Neural progenitor cell (in vitro differentiated cells): ENCODE measurements at regions not wholly inside any gene's neighbourhood (a gene's known extent, or its start where the extent isn't known, plus 50 kb on each side); places are given as distances from the start of the nearest gene placed in this dataset.
"Not testable (repeated sequence)": the region's sequence is repeated elsewhere in the genome, so short reads cannot be mapped to it uniquely, and the experiment has no call there.

Experiments used
- DNase-seq: peaks from one replicate; pipeline ENCODE4 v3.0.0-alpha.2; 2016; ENCODE audit warnings: low spot score
- H2AFZ ChIP-seq: fragments of 200-600 bp; sonication (generic); replicated peaks from 2 replicates; pipeline ENCODE4 v1.6.1; 2016; ENCODE audit warnings: antibody characterized with exemption
- H3F3A ChIP-seq: fragments of 200-600 bp; sonication (generic); 2 replicates; pipeline ENCODE4 v1.6.1; 2016; ENCODE audit warnings: antibody characterized with exemption, low read depth
- H3K27ac ChIP-seq: fragments of 200-600 bp; sonication (generic); 2 replicates; pipeline ENCODE4 v1.5.1; 2016; ENCODE audit warnings: mild to moderate bottlenecking
- H3K27me3 ChIP-seq: fragments of 200-600 bp; sonication (generic); 2 replicates; pipeline ENCODE4 v1.6.1; 2016; ENCODE audit warnings: mild to moderate bottlenecking, moderate library complexity
- H3K36me3 ChIP-seq: fragments of 200-600 bp; sonication (generic); 2 replicates; pipeline ENCODE4 v1.5.1; 2016
- H3K4me1 ChIP-seq: fragments of 200-600 bp; sonication (generic); 2 replicates; pipeline ENCODE4 v1.6.1; 2016; ENCODE audit warnings: mixed run types
- H3K4me2 ChIP-seq: fragments of 200-600 bp; sonication (generic); 2 replicates; pipeline ENCODE4 v1.6.1; 2016
- H3K4me3 ChIP-seq: fragments of 200-600 bp; sonication (generic); 2 replicates; pipeline ENCODE4 v1.5.1; 2016
- H3K79me2 ChIP-seq: fragments of 200-600 bp; sonication (generic); 2 replicates; pipeline ENCODE4 v1.6.1; 2016; ENCODE audit warnings: low read depth
- H3K9ac ChIP-seq: fragments of 200-600 bp; sonication (generic); 2 replicates; pipeline ENCODE4 v1.6.1; 2016
- H3K9me3 ChIP-seq: fragments of 200-600 bp; sonication (generic); 2 replicates; pipeline ENCODE4 v1.5.1; 2016; ENCODE audit warnings: low read depth
- H4K20me1 ChIP-seq: fragments of 200-600 bp; sonication (generic); 2 replicates; pipeline ENCODE4 v1.6.1; 2016; ENCODE audit warnings: low read depth
- H3K27ac Mint-ChIP-seq: 3 replicates; pipeline ENCODE4 v1.8.0; 2021; ENCODE audit warnings: mixed read lengths
- H3K27me3 Mint-ChIP-seq: 2 replicates; pipeline ENCODE4 v1.8.0; 2022; ENCODE audit warnings: low read depth, mild to moderate bottlenecking, inconsistent platforms, moderate library complexity, mixed read lengths; ENCODE audit not compliant: insufficient read depth
- H3K36me3 Mint-ChIP-seq: 3 replicates; pipeline ENCODE4 v1.8.0; 2021; ENCODE audit warnings: mixed read lengths
- H3K4me1 Mint-ChIP-seq: 3 replicates; pipeline ENCODE4 v1.8.0; 2021; ENCODE audit warnings: mixed read lengths
- H3K4me3 Mint-ChIP-seq: 3 replicates; pipeline ENCODE4 v1.8.0; 2021; ENCODE audit warnings: mild to moderate bottlenecking, moderate library complexity, mixed read lengths
- H3K9me3 Mint-ChIP-seq: 3 replicates; pipeline ENCODE4 v1.8.0; 2020; ENCODE audit warnings: mixed read lengths
- EZH2 ChIP-seq: fragments of 200-600 bp; sonication (generic); IDR thresholded peaks from 2 replicates; pipeline ENCODE4 v1.6.1; 2017; ENCODE audit warnings: antibody characterized with exemption, mild to moderate bottlenecking, moderate library complexity
- EZH2phosphoT487 ChIP-seq: fragments of 200-600 bp; sonication (generic); IDR thresholded peaks from 2 replicates; pipeline ENCODE4 v1.6.1; 2017; ENCODE audit warnings: antibody characterized with exemption
- TF ChIP-seq, protein P1 (sequence below): fragments of 200-600 bp; sonication (generic); IDR thresholded peaks from 2 replicates; pipeline ENCODE4 v1.5.1; 2017; ENCODE audit warnings: antibody characterized with exemption, mild to moderate bottlenecking

DNA sequence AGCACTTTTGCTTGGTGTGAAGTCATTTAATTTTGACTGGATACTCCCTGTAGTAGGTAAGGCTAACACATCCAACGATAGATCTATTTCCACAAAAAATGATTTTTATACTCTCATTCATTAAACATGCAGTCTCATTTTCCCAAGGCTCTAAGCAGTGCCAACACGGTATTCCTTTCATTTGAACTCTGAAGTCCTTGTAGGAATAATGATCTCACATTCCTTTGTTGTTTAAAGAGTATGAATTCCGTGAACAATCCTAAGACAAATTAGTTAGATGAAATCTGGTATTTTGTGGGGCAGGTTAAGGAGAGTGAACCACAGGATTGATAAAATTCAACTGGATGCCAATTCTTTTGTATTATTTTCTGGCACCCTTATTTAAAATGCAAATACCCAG lies 66.6 kb downstream of the LACC1 start:
- Histone ChIP-seq H3K4me3 (no peak overlapping the region), H3K4me2 (no peak overlapping the region), H3K9me3 (peaks cover 9% of the 10 kb centered on the region), H3K27ac (no peak overlapping the region), H4K20me1 (no peaks in the 10 kb centered on the region), H3K79me2 (no peaks in the 10 kb centered on the region), H3K36me3 (no peaks in the 10 kb centered on the region), H3F3A (no peaks in the 10 kb centered on the region), H2AFZ (no peak overlapping the region), H3K27me3 (no peaks in the 10 kb centered on the region), H3K9ac (no peak overlapping the region), H3K4me1 (no peaks in the 10 kb centered on the region)
- TF ChIP-seq EZH2: no peak
- TF ChIP-seq EZH2phosphoT487: no peak
- TF ChIP-seq, protein P1, sequence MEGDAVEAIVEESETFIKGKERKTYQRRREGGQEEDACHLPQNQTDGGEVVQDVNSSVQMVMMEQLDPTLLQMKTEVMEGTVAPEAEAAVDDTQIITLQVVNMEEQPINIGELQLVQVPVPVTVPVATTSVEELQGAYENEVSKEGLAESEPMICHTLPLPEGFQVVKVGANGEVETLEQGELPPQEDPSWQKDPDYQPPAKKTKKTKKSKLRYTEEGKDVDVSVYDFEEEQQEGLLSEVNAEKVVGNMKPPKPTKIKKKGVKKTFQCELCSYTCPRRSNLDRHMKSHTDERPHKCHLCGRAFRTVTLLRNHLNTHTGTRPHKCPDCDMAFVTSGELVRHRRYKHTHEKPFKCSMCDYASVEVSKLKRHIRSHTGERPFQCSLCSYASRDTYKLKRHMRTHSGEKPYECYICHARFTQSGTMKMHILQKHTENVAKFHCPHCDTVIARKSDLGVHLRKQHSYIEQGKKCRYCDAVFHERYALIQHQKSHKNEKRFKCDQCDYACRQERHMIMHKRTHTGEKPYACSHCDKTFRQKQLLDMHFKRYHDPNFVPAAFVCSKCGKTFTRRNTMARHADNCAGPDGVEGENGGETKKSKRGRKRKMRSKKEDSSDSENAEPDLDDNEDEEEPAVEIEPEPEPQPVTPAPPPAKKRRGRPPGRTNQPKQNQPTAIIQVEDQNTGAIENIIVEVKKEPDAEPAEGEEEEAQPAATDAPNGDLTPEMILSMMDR: no peak
- Mint-ChIP-seq H3K36me3 (no peaks in the 10 kb centered on the region), H3K27ac (no peak overlapping the region), H3K9me3 (no peaks in the 10 kb centered on the region), H3K4me1 (no peaks in the 10 kb centered on the region), H3K27me3 (no peaks in the 10 kb centered on the region), H3K4me3 (no peak overlapping the region)
- DNase-seq: no peak

DNA sequence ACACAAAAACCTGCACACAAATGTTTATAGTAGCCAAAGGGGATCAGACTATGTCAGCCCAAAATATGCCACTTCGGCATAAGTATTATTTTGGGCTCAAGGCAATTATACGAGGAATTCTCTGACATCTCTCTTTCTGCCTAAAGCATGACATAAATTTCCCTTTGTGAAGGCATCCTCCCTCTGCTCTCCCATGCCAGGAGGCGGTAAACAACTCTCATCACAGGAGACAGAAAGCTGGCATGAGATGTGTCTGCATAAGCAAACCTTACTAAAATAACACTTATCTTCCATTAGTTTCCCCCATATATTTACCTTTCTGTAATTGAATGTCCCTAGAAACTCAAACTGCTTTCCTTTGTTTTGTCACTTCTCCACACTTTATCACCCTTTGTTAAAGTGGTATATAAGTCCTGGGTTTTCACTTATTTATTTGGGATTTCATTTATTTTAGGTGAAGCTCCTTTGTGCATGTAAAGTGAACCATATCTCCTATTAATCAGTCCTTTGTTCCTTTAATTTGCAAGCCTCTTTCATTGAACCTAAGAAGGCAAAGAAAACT lies 68.3 kb downstream of the LACC1 start:
- H3K4me1 Mint-ChIP-seq: no peaks in the 10 kb centered on the region
- H3K27ac ChIP-seq: no peak overlapping the region

DNA sequence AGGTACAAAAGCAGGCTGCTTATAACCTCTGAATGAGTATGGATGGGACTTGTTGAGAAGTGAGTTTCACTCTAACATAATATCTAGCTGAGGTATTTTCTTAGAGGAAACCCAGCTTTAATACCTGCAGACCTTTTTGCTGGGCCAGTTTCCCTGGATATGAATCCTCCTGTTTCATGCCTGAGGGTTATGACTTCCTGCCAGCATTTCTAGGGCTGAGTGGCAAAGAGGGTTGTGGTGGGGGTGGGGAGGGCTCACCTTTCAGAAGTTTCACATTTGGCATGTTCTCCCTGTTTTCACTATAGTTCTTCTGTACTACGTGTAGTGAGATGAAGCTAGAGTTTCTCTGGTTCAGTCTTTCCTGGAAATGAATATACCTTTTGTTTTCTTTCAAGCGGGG lies 73.7 kb downstream of the LACC1 start:
- no peak overlapping the region for H3K9ac ChIP-seq
- no peak overlapping the region for H3K4me2 ChIP-seq
- no peaks in the 10 kb centered on the region for H3K27me3 Mint-ChIP-seq
- TF ChIP-seq, protein P1: no peak
- TF ChIP-seq EZH2phosphoT487 (no peak), EZH2 (no peak)
- no peak overlapping the region for H3K4me3 Mint-ChIP-seq
- no peaks in the 10 kb centered on the region for H3K36me3 ChIP-seq
- H3K4me3 ChIP-seq: no peak overlapping the region
- peaks cover under 1% of the 10 kb centered on the region for H3K4me1 Mint-ChIP-seq
- no peaks in the 10 kb centered on the region for H3K36me3 Mint-ChIP-seq
- H2AFZ ChIP-seq: peak overlapping the region; percentile 31
- DNase-seq: no peak
- no peaks in the 10 kb centered on the region for H3K27me3 ChIP-seq
- no peaks in the 10 kb centered on the region for H3K79me2 ChIP-seq
- peaks cover 1% of the 10 kb centered on the region for H3K9me3 ChIP-seq
- H3K27ac ChIP-seq: no peak overlapping the region
- H4K20me1 ChIP-seq: no peaks in the 10 kb centered on the region
- H3K4me1 ChIP-seq: no peaks in the 10 kb centered on the region
- H3K27ac Mint-ChIP-seq: no peak overlapping the region
- no peaks in the 10 kb centered on the region for H3K9me3 Mint-ChIP-seq
- H3F3A ChIP-seq: no peaks in the 10 kb centered on the region

More for the DNA sequence above, 68.3 kb downstream of the LACC1 start:
- TF ChIP-seq, protein P1: no peak
- TF ChIP-seq EZH2 (no peak), EZH2phosphoT487 (no peak)
- Histone ChIP-seq H2AFZ (no peak overlapping the region), H3K4me3 (no peak overlapping the region), H3K27me3 (no peaks in the 10 kb centered on the region), H3F3A (no peaks in the 10 kb centered on the region), H4K20me1 (no peaks in the 10 kb centered on the region), H3K4me2 (no peak overlapping the region), H3K79me2 (no peaks in the 10 kb centered on the region), H3K36me3 (no peaks in the 10 kb centered on the region), H3K9me3 (peaks cover 9% of the 10 kb centered on the region), H3K4me1 (no peaks in the 10 kb centered on the region), H3K9ac (no peak overlapping the region)
- DNase-seq: no peak
- no peaks in the 10 kb centered on the region for H3K36me3 Mint-ChIP-seq
- no peaks in the 10 kb centered on the region for H3K27me3 Mint-ChIP-seq
- no peaks in the 10 kb centered on the region for H3K9me3 Mint-ChIP-seq
- no peak overlapping the region for H3K4me3 Mint-ChIP-seq
- H3K27ac Mint-ChIP-seq: no peak overlapping the region

DNA sequence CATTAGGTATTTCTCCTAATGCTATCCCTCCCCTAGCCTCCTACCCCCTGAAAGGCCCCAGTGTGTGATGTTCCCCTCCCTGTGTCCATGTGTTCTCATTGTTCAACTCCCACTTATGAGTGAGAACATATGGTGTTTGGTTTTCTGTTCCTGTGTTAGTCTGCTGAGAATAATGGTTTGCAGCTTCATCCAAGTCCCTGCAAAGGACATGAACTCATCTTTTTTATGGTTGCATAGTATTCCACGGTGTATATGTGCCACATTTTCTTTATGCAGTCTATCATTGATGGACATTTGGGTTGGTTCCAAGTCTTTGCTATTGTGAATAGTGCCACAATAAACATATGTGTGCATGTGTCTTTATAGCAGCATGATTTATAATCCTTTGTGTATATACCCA lies 77.3 kb downstream of the LACC1 start:
- not testable (repeated sequence) for H3K27ac ChIP-seq, H3K27me3 ChIP-seq, H3K9me3 Mint-ChIP-seq, H3K9ac ChIP-seq, H3K27me3 Mint-ChIP-seq, H4K20me1 ChIP-seq, H3K4me3 Mint-ChIP-seq, H3K4me3 ChIP-seq, DNase-seq, H3K9me3 ChIP-seq, H3F3A ChIP-seq, H3K4me1 Mint-ChIP-seq, H3K27ac Mint-ChIP-seq, H3K36me3 ChIP-seq, H3K79me2 ChIP-seq, H3K4me1 ChIP-seq, H2AFZ ChIP-seq, H3K36me3 Mint-ChIP-seq, H3K4me2 ChIP-seq
